HepG2 (cell line): ENCODE measurements at regions not wholly inside any gene's neighbourhood (a gene's known extent, or its start where the extent isn't known, plus 50 kb on each side); places are given as distances from the start of the nearest gene placed in this dataset.

Source experiments
- ATAC-seq: fragments of 200-7000 bp; cut with Tn5 transposase; 3 replicates; pipeline ENCODE4 v1.9.1; 2020; ENCODE audit warnings: mild to moderate bottlenecking, moderate library complexity
- BruUV-seq: library from RNA; stranded (reverse); fragments of 400-500 nt; replicated peaks from 2 replicates; lab custom pipeline; 2021; lab: Mats Ljungman, UMichigan
- CTCF ChIA-PET: fragments of 300-600 bp; formaldehyde crosslinking; extraction: SDS; loops from one replicate; lab custom pipeline; 2021; ENCODE audit warnings: low total read pairs, inconsistent platforms, low intra/inter-chr PET ratio; lab: Yijun Ruan, JAX
- POLR2A ChIA-PET: fragments of 350-600 bp; sonication (Branson Sonifier 250); formaldehyde crosslinking; loops from one replicate; lab custom pipeline; 2020; ENCODE audit warnings: antibody characterized with exemption, inconsistent platforms; lab: Yijun Ruan, JAX
- DNase-seq: peaks from one replicate; pipeline ENCODE4 v3.0.0-alpha.2; 2015; ENCODE audit warnings: low spot score
- FAIRE-seq: peaks from 3 replicates; lab custom pipeline; 2011; peaks lifted over from hg19 to GRCh38; lab: Jason Lieb, UNC
- H2AFZ ChIP-seq: one replicate; pipeline ENCODE4 v1.6.1; 2011; ENCODE audit warnings: low read length, inconsistent platforms
- H3K27ac ChIP-seq: fragments of 300-600 bp; 3 replicates; pipeline ENCODE4 v1.8.0; 2011; ENCODE audit warnings: mixed run types, mild to moderate bottlenecking, mixed read lengths, low read length, inconsistent platforms; ENCODE audit not compliant: insufficient read depth; ENCODE audit errors: extremely low read length
- H3K27me3 ChIP-seq, 2 experiments: fragments of 200-600 bp in 1 of 2; 2 replicates in 1 of 2; 3 replicates in 1 of 2; pipeline versions ENCODE4 v1.6.0 to v1.8.0; 2011; ENCODE audit warnings: low read length in 2 of 2, mild to moderate bottlenecking in 2 of 2, moderate library complexity in 2 of 2, inconsistent platforms in 1 of 2; ENCODE audit not compliant: insufficient read depth in 2 of 2, control insufficient read depth in 1 of 2
- H3K36me3 ChIP-seq, 2 experiments: fragments of 200-600 bp in 1 of 2; replicated peaks in 1 of 2; 2 replicates in 1 of 2; 3 replicates in 1 of 2; pipeline versions ENCODE4 v1.5.1 to v1.8.0; 2011; ENCODE audit warnings: low read length in 2 of 2, inconsistent platforms in 1 of 2; ENCODE audit not compliant: insufficient read depth in 2 of 2, control insufficient read depth in 1 of 2
- H3K4me1 ChIP-seq: 2 replicates; pipeline ENCODE4 v1.5.1; 2012; ENCODE audit warnings: low read length, inconsistent platforms; ENCODE audit not compliant: insufficient read depth
- H3K4me2 ChIP-seq: 2 replicates; pipeline ENCODE4 v1.6.0; 2011; ENCODE audit warnings: low read depth, low read length, inconsistent platforms
- H3K4me3 ChIP-seq, 3 experiments: fragments of 200-600 bp in 1 of 3; sonication (generic), shearing (Covaris generic) in 1 of 3; replicated peaks in 1 of 3; 2 replicates each; pipeline ENCODE4 v1.5.1; 2011 to 2016; ENCODE audit warnings: low read length in 3 of 3, inconsistent platforms in 2 of 3, low read depth in 2 of 3, mild to moderate bottlenecking in 2 of 3, control low read depth in 1 of 3, mixed read lengths in 1 of 3; ENCODE audit not compliant: insufficient read depth in 1 of 3
- H3K79me2 ChIP-seq: one replicate; pipeline ENCODE4 v1.6.1; 2011; ENCODE audit warnings: low read length, inconsistent platforms; ENCODE audit not compliant: insufficient read depth
- H3K9ac ChIP-seq: 2 replicates; pipeline ENCODE4 v1.6.0; 2011; ENCODE audit warnings: mild to moderate bottlenecking, low read depth, low read length, inconsistent platforms; ENCODE audit not compliant: insufficient read depth
- H3K9me3 ChIP-seq: 2 replicates; pipeline ENCODE4 v1.5.1; 2012; ENCODE audit warnings: mild to moderate bottlenecking, low read length
- H4K20me1 ChIP-seq: 2 replicates; pipeline ENCODE4 v1.6.0; 2011; ENCODE audit warnings: inconsistent platforms, mild to moderate bottlenecking, low read length, moderate library complexity; ENCODE audit not compliant: insufficient read depth
- SKIL ChIP-seq: sonication (generic); formaldehyde crosslinking; IDR thresholded peaks from 2 replicates; pipeline ENCODE4 v1.8.0; 2022; ENCODE audit warnings: missing genetic modification reagents, mild to moderate bottlenecking, moderate library complexity, borderline replicate concordance
- SNAPC2 ChIP-seq: sonication (generic); formaldehyde crosslinking; IDR thresholded peaks from 2 replicates; pipeline ENCODE4 v1.8.1; 2022; ENCODE audit warnings: mild to moderate bottlenecking, missing genetic modification reagents
- TRIM22 ChIP-seq: fragments of 450-650 bp; IDR thresholded peaks from 2 replicates; pipeline ENCODE4 v1.6.1; 2017
- ZNF282 ChIP-seq: fragments of 450-650 bp; IDR thresholded peaks from 2 replicates; pipeline ENCODE4 v1.6.1; 2018; ENCODE audit not compliant: partially characterized antibody
- ZNF441 ChIP-seq: sonication (generic); formaldehyde crosslinking; IDR thresholded peaks from 2 replicates; pipeline ENCODE4 v1.7.0; 2021; ENCODE audit warnings: missing genetic modification reagents, borderline replicate concordance
- ZNF597 ChIP-seq: sonication (generic); formaldehyde crosslinking; IDR thresholded peaks from 2 replicates; pipeline ENCODE4 v1.5.0; 2020; ENCODE audit warnings: missing genetic modification reagents
- WGBS: methylation state at CpG from one replicate; pipeline ENCODE4 v1.1.6; 2017; ENCODE audit warnings: low lambda C conversion rate; 5-methylcytosine and 5-hydroxymethylcytosine counted together
- in situ Hi-C: cut with HindIII; loops from 2 replicates; pipeline ENCODE4 v1.10.0; 2017; ENCODE audit warnings: low pct_unique_long_range_greater_than_20kb; ENCODE audit not compliant: extremely low pct_ligation_motif_present
- intact Hi-C: fragments of 100-400 bp; cut with micrococcal nuclease; formaldehyde crosslinking; loops from one replicate; pipeline ENCODE4 v1.10.0; 2022; ENCODE audit not compliant: unreplicated experiment

GRCh38 chr18:24840051-24840450 lies 379.6 kb downstream of the HRH4 start (continued):
- TF ChIP-seq SKIL (CRISPR knock-in tag) (no peak), SNAPC2 (CRISPR knock-in tag) (no peak)

- no peak overlapping the region for H3K4me2 ChIP-seq
- CTCF ChIA-PET = no interaction called here
- FAIRE-seq = no peak
- no peaks in the 10 kb centered on the region for H3K79me2 ChIP-seq
- H3K27me3 ChIP-seq = no peaks in the 10 kb centered on the region
- no peak overlapping the region for H3K4me3 ChIP-seq
- TF ChIP-seq ZNF597 (CRISPR knock-in tag) (no peak), ZNF282 (peak; percentile 23), TRIM22 (0 out of 2 replicates have a peak, but pooled peaks have one; percentile 63), ZNF441 (CRISPR knock-in tag) (no peak)
- H3K4me1 ChIP-seq = no peaks in the 10 kb centered on the region
- ATAC-seq = no peak
- no peak for DNase-seq
- H3K36me3 ChIP-seq = no peaks in the 10 kb centered on the region
- no peaks in the 10 kb centered on the region for H4K20me1 ChIP-seq
- no peaks in the 10 kb centered on the region for H3K9me3 ChIP-seq
- in situ Hi-C loops = no loop called here
- POLR2A ChIA-PET = no interaction called here
- H2AFZ ChIP-seq = no peak overlapping the region
- intact Hi-C loops = no loop called here
- 55% methylated on average over 6 of the region's 6 CpGs for WGBS
- no TSS peak for BruUV-seq
- H3K27ac ChIP-seq = no peak overlapping the region
- no peak overlapping the region for H3K9ac ChIP-seq
Observed at GRCh38 chr18:24840640-24841039, 380.2 kb downstream of the HRH4 start.
